ENCODE measurements at regions not wholly inside any gene's neighbourhood (a gene's known extent, or its start where the extent isn't known, plus 50 kb on each side); places are given as distances from the start of the nearest gene placed in this dataset.

DNA sequence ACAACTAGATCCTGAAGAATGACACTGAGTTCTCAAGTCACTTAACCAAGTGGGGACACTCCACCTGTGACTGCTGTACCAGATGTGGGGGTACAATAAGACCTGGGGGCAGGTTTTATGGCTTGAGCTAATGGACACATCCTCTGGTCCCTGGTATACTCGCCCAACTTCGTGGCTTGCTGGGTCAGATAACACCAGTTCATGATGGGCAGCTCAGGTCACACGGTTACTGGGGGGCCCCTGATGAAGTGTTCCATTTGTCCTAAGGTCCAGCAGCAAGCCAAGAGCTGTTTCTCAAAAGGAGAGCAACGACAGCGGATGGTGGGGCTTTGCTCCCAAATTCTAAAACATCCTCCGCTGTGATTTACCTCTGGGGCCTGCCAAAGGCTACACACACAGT, 1368.4 kb downstream of the BRD1 start:
- TF ChIP-seq, protein P1, sequence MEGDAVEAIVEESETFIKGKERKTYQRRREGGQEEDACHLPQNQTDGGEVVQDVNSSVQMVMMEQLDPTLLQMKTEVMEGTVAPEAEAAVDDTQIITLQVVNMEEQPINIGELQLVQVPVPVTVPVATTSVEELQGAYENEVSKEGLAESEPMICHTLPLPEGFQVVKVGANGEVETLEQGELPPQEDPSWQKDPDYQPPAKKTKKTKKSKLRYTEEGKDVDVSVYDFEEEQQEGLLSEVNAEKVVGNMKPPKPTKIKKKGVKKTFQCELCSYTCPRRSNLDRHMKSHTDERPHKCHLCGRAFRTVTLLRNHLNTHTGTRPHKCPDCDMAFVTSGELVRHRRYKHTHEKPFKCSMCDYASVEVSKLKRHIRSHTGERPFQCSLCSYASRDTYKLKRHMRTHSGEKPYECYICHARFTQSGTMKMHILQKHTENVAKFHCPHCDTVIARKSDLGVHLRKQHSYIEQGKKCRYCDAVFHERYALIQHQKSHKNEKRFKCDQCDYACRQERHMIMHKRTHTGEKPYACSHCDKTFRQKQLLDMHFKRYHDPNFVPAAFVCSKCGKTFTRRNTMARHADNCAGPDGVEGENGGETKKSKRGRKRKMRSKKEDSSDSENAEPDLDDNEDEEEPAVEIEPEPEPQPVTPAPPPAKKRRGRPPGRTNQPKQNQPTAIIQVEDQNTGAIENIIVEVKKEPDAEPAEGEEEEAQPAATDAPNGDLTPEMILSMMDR (IDR thresholded peaks at IDR 0.05; ENCODE audit: low read depth, low read length) = no peak
- Histone ChIP-seq H3K9me3 (ENCODE audit: low read depth) (no peaks in the 10 kb centered on the region), H3K36me3 (no peaks in the 10 kb centered on the region), H3K4me3 (no peak overlapping the region), H3K4me1 (ENCODE audit: low read depth) (no peaks in the 10 kb centered on the region), H3K27ac (no peak overlapping the region), H3K27me3 (no peaks in the 10 kb centered on the region)
- no peak for DNase-seq (ENCODE audit: low read depth in 1 of 2, low spot score in 1 of 2)

DNA sequence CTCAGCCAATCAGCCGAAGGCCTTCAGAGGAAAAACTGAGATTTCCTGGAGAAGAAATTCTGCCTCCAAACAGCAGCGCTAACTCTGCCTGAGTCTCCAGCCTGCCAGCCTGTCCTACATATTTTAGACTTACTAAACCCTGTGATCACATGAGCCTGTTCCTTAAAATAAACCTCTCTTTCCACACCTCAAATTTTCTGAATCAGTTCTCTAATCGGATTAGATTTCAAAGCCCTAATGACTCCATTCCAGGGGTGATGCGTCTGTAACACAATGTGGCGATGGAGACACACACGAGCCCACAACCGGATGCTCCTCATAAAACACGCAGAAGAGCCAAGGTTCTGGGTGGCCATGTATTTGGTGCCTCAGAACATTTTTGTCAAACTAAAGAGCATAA, 1371.2 kb downstream of the BRD1 start:
- TF ChIP-seq, protein P1 (IDR thresholded peaks at IDR 0.05; ENCODE audit: low read depth, low read length) = no peak
- Histone ChIP-seq H3K4me3 (no peak overlapping the region), H3K9me3 (ENCODE audit: low read depth) (no peaks in the 10 kb centered on the region), H3K27ac (no peak overlapping the region), H3K36me3 (no peaks in the 10 kb centered on the region), H3K27me3 (no peaks in the 10 kb centered on the region), H3K4me1 (ENCODE audit: low read depth) (no peaks in the 10 kb centered on the region)
- no peak for DNase-seq (ENCODE audit: low read depth in 1 of 2, low spot score in 1 of 2)

DNA sequence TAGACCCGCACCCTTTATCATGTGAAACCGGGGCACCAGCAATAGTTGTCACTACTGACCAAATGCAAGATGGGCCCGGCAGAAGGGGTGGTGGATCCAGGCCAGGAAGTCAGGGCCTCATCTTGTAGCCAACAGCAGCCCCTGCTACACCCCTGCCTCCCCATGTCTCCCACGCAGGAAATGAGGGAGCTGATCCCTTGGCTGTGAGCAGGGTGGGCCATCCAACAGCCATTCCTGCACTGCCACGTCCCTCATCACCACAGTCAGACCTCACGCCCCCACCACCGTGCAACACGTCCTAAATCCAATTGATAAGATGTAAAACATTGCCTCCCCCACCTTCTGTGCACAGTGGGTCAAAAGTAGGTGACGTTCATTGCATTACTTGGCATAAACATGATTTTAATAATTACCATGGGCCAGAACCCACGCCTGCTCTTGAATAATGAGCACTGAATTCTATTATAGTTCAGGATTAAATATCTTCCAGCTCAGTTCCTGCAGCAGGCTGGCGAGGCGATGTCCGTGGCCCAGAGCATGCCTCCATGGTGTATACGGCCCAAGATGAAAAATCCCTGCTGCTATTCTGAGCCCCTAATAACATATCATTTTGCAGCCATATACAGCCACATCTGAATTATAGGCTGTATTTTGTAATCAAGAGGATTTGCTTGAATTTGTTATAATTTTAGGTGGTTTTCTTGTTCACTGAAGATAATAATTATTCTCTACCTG, 1373.8 kb downstream of the BRD1 start:
- TF ChIP-seq, protein P1 (IDR thresholded peaks at IDR 0.05; ENCODE audit: low read depth, low read length) = no peak
- no peak overlapping the region for H3K27ac ChIP-seq
- no peak overlapping the region for H3K4me3 ChIP-seq
- DNase-seq (ENCODE audit: low read depth in 1 of 2, low spot score in 1 of 2) = no peak
- H3K4me1 ChIP-seq (ENCODE audit: low read depth) = no peaks in the 10 kb centered on the region
- H3K27me3 ChIP-seq = no peaks in the 10 kb centered on the region
- no peaks in the 10 kb centered on the region for H3K9me3 ChIP-seq (ENCODE audit: low read depth)
- H3K36me3 ChIP-seq = no peaks in the 10 kb centered on the region

DNA sequence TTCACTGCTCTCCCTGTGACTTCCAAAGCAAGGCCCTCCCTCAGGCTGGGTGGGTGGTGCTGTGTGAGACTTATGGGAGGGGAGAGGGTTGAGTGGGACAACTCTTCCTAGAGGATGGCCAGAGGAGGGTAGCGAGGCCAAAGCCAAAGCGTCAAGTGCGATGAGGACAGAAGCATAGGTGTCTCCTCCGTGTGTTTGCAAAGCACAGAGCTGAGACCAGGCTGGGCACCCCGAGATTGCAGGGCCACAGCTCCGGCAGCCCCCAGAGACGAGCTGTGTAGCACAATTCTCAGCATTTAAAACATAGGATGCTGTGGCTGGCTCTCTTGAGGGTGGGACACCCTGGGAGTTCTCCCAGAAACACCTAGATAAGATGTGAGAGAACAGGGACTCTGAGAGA, 1374.5 kb downstream of the BRD1 start:
- H3K4me1 ChIP-seq (ENCODE audit: low read depth) = no peaks in the 10 kb centered on the region
- no peak for DNase-seq (ENCODE audit: low read depth in 1 of 2, low spot score in 1 of 2)
- no peak overlapping the region for H3K4me3 ChIP-seq
- no peaks in the 10 kb centered on the region for H3K9me3 ChIP-seq (ENCODE audit: low read depth)
- TF ChIP-seq, protein P1 (IDR thresholded peaks at IDR 0.05; ENCODE audit: low read depth, low read length) = no peak
- H3K27ac ChIP-seq = no peak overlapping the region
- H3K27me3 ChIP-seq = no peaks in the 10 kb centered on the region
- H3K36me3 ChIP-seq = no peaks in the 10 kb centered on the region

DNA sequence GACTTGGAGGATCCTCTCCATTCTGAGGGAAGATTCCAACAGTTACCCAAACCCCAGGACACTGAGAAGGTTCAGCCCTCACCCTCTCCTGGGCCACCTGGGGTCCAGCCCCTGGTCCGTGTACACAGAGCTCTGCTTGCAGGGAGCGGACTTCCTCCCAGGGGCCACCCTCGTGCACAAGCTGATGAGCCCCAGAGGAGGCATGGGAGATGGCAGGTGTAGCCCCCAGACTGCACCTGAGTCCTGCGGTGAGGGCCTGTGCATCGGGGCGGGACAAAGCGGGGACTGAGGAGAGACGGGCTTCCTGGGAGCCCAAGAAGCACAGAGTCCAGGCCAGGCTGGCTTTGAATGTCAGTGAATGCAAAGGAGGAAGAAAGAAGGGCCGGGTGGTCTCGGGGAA, 1374.9 kb downstream of the BRD1 start:
- Histone ChIP-seq H3K27me3 (no peaks in the 10 kb centered on the region), H3K9me3 (ENCODE audit: low read depth) (no peaks in the 10 kb centered on the region), H3K4me3 (no peak overlapping the region), H3K4me1 (ENCODE audit: low read depth) (no peaks in the 10 kb centered on the region), H3K27ac (no peak overlapping the region), H3K36me3 (no peaks in the 10 kb centered on the region)
- DNase-seq (ENCODE audit: low read depth in 1 of 2, low spot score in 1 of 2) = no peak
- TF ChIP-seq, protein P1 (IDR thresholded peaks at IDR 0.05; ENCODE audit: low read depth, low read length) = no peak
